SK-N-SH (cell line): ENCODE measurements at regions not wholly inside any gene's neighbourhood (a gene's known extent, or its start where the extent isn't known, plus 50 kb on each side); places are given as distances from the start of the nearest gene placed in this dataset.

Experiments used
- FOXJ3 ChIP-seq: sonication (generic); formaldehyde crosslinking; IDR thresholded peaks from 2 replicates; pipeline ENCODE4 v1.5.1; 2020; ENCODE audit warnings: mild to moderate bottlenecking, missing genetic modification reagents
- GABPA ChIP-seq: IDR thresholded peaks from 2 replicates; pipeline ENCODE4 v1.4.0; 2012; ENCODE audit warnings: low read depth, mild to moderate bottlenecking
- NRF1 ChIP-seq: IDR thresholded peaks from 2 replicates; pipeline ENCODE4 v1.6.1; 2012; ENCODE audit warnings: low read depth, mild to moderate bottlenecking, low read length
- POLR2AphosphoS5 ChIP-seq: IDR thresholded peaks from 2 replicates; pipeline ENCODE4 v1.6.1; 2012; ENCODE audit warnings: low read depth, low read length
- RAD21 ChIP-seq: IDR thresholded peaks from 2 replicates; pipeline ENCODE4 v1.6.1; 2012; ENCODE audit warnings: mild to moderate bottlenecking, low read length
- TF ChIP-seq, protein P1 (sequence below): fragments of 200-600 bp; sonication (generic); IDR thresholded peaks from 2 replicates; pipeline ENCODE4 v1.6.1; 2017; ENCODE audit warnings: antibody characterized with exemption, mild to moderate bottlenecking, moderate library complexity
- TF ChIP-seq, protein P2 (sequence below): IDR thresholded peaks from 2 replicates; pipeline ENCODE4 v1.4.0; 2012; ENCODE audit warnings: low read depth, borderline replicate concordance

DNA sequence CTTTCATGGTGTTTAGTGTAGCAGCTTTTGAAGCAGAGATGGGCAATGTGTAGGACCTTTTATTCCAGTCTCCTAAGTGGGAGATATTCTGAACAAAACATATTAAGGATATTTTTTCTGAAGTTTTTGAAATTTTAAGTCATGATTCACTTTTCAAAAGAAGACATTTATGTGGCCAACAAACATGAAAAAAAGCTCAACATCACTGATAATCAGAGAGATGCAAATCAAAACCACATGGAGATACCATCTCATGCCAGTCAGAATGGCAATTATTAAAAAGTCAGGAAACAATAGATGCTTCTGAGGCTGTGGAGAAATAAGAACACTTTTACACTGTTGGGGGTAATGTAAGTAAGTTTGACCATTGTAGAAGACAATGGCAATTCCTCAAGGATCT, 76.0 kb downstream of the FAT4 start:
- TF ChIP-seq, protein P1, sequence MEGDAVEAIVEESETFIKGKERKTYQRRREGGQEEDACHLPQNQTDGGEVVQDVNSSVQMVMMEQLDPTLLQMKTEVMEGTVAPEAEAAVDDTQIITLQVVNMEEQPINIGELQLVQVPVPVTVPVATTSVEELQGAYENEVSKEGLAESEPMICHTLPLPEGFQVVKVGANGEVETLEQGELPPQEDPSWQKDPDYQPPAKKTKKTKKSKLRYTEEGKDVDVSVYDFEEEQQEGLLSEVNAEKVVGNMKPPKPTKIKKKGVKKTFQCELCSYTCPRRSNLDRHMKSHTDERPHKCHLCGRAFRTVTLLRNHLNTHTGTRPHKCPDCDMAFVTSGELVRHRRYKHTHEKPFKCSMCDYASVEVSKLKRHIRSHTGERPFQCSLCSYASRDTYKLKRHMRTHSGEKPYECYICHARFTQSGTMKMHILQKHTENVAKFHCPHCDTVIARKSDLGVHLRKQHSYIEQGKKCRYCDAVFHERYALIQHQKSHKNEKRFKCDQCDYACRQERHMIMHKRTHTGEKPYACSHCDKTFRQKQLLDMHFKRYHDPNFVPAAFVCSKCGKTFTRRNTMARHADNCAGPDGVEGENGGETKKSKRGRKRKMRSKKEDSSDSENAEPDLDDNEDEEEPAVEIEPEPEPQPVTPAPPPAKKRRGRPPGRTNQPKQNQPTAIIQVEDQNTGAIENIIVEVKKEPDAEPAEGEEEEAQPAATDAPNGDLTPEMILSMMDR = no peak
- TF ChIP-seq NRF1 (no peak), RAD21 (no peak), POLR2AphosphoS5 (no peak; the same call in 1 of the 2 replicates), FOXJ3 (CRISPR knock-in tag) (no peak), GABPA (no peak)
- TF ChIP-seq, protein P2, sequence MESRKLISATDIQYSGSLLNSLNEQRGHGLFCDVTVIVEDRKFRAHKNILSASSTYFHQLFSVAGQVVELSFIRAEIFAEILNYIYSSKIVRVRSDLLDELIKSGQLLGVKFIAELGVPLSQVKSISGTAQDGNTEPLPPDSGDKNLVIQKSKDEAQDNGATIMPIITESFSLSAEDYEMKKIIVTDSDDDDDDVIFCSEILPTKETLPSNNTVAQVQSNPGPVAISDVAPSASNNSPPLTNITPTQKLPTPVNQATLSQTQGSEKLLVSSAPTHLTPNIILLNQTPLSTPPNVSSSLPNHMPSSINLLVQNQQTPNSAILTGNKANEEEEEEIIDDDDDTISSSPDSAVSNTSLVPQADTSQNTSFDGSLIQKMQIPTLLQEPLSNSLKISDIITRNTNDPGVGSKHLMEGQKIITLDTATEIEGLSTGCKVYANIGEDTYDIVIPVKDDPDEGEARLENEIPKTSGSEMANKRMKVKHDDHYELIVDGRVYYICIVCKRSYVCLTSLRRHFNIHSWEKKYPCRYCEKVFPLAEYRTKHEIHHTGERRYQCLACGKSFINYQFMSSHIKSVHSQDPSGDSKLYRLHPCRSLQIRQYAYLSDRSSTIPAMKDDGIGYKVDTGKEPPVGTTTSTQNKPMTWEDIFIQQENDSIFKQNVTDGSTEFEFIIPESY = no peak
